HCT116 (cell line): ENCODE measurements at regions not wholly inside any gene's neighbourhood (a gene's known extent, or its start where the extent isn't known, plus 50 kb on each side); places are given as distances from the start of the nearest gene placed in this dataset.

Experiments used
- ATAC-seq: fragments of 200-7000 bp; cut with Tn5 transposase; 2 replicates; pipeline ENCODE4 v1.9.1; 2020; ENCODE audit warnings: mild to moderate bottlenecking, moderate library complexity
- BruUV-seq: library from RNA; stranded (reverse); fragments of 400-500 nt; replicated peaks from 2 replicates; lab custom pipeline; 2021; lab: Mats Ljungman, UMichigan
- CTCF ChIA-PET: fragments of 300-600 bp; sonication (Branson Sonifier 250); formaldehyde crosslinking; loops from one replicate; lab custom pipeline; 2021; ENCODE audit warnings: antibody characterized with exemption; lab: Charles Lee
- POLR2A ChIA-PET: fragments of 300-600, 350-600 bp; sonication (Branson Sonifier 250); formaldehyde crosslinking; loops from one replicate; lab custom pipeline; 2021; ENCODE audit warnings: antibody characterized with exemption; lab: Charles Lee
- RAD21 ChIA-PET, 2 experiments: fragments of 300-600 bp; sonication (Branson Sonifier 250); formaldehyde crosslinking; loops; one replicate each; lab custom pipeline; 2023; ENCODE audit warnings: low total read pairs in 2 of 2; ENCODE audit not compliant: uncharacterized antibody in 2 of 2, unreplicated experiment in 2 of 2, low non-redundant PET in 1 of 2; lab: Charles Lee
- DNase-seq: peaks from one replicate; pipeline ENCODE4 v3.0.0-alpha.2; 2010; ENCODE audit warnings: low read depth, low spot score
- H2AFZ ChIP-seq: fragments of 200-600 bp; shearing (Covaris generic), sonication (generic); 2 replicates; pipeline ENCODE4 v1.6.1; 2017; ENCODE audit warnings: low read depth, mixed run types, mixed read lengths, antibody characterized with exemption, low read length; ENCODE audit not compliant: poor library complexity, severe bottlenecking
- H3K27ac ChIP-seq: 2 replicates; pipeline ENCODE4 v1.5.1; 2012; ENCODE audit warnings: low read depth, low read length
- H3K27me3 ChIP-seq: fragments of 200-600 bp; sonication (generic); 2 replicates; pipeline ENCODE4 v1.6.1; 2016; ENCODE audit warnings: mixed run types, low read length, mixed read lengths; ENCODE audit not compliant: insufficient read depth
- H3K36me3 ChIP-seq, 2 experiments: fragments of 200-500 bp in 1 of 2; fragments of 200-600 bp in 1 of 2; sonication (Bioruptor generic) in 1 of 2; sonication (generic) in 1 of 2; 2 replicates each; pipeline versions ENCODE4 v1.5.1 to v1.6.1; 2014 to 2016; ENCODE audit warnings: low read length in 2 of 2, inconsistent platforms in 1 of 2, mixed read lengths in 1 of 2, mixed run types in 1 of 2; ENCODE audit not compliant: insufficient read depth in 2 of 2, control insufficient read depth in 1 of 2
- H3K4me1 ChIP-seq, 2 experiments: fragments of 200-600 bp in 1 of 2; sonication (generic) in 1 of 2; 2 replicates each; pipeline versions ENCODE4 v1.5.1 to v1.6.1; 2012 to 2017; ENCODE audit warnings: low read length in 2 of 2, inconsistent platforms in 1 of 2, mild to moderate bottlenecking in 1 of 2, mixed read lengths in 1 of 2, mixed run types in 1 of 2, moderate library complexity in 1 of 2; ENCODE audit not compliant: insufficient read depth in 2 of 2, control insufficient read depth in 1 of 2
- H3K4me2 ChIP-seq: fragments of 200-600 bp; sonication (generic); 2 replicates; pipeline ENCODE4 v1.6.1; 2017; ENCODE audit warnings: mixed run types, low read length, mixed read lengths
- H3K4me3 ChIP-seq, 2 experiments: fragments of 200-600 bp in 1 of 2; sonication (generic) in 1 of 2; replicated peaks in 1 of 2; 2 replicates each; pipeline ENCODE4 v1.5.1; 2011 to 2016; ENCODE audit warnings: low read length in 2 of 2, control low read depth in 1 of 2, low read depth in 1 of 2, mild to moderate bottlenecking in 1 of 2, mixed read lengths in 1 of 2, mixed run types in 1 of 2
- H3K79me2 ChIP-seq: fragments of 200-600 bp; sonication (generic); 2 replicates; pipeline ENCODE4 v1.6.1; 2017; ENCODE audit warnings: mild to moderate bottlenecking, mixed run types, low read length, moderate library complexity, mixed read lengths; ENCODE audit not compliant: insufficient read depth
- H3K9ac ChIP-seq: fragments of 200-600 bp; sonication (generic); 2 replicates; pipeline ENCODE4 v1.6.1; 2016; ENCODE audit warnings: low read length, mixed read lengths
- H3K9me2 ChIP-seq: fragments of 200-600 bp; sonication (generic), shearing (Covaris generic); 2 replicates; pipeline ENCODE4 v1.6.1; 2017; ENCODE audit warnings: mixed run types, mild to moderate bottlenecking, moderate library complexity; ENCODE audit not compliant: insufficient read depth
- H3K9me3 ChIP-seq, 2 experiments: fragments of 200-500 bp in 1 of 2; fragments of 200-600 bp in 1 of 2; sonication (Bioruptor generic) in 1 of 2; sonication (generic) in 1 of 2; 2 replicates each; pipeline ENCODE4 v1.6.1; 2014 to 2017; ENCODE audit warnings: low read length in 2 of 2, mixed read lengths in 2 of 2, inconsistent platforms in 1 of 2, low read depth in 1 of 2, mild to moderate bottlenecking in 1 of 2, mixed run types in 1 of 2, moderate library complexity in 1 of 2; ENCODE audit not compliant: control insufficient read depth in 1 of 2, insufficient read depth in 1 of 2
- H4K20me1 ChIP-seq: fragments of 200-600 bp; sonication (generic), shearing (Covaris generic); 2 replicates; pipeline ENCODE4 v1.6.1; 2017; ENCODE audit warnings: mixed run types, mild to moderate bottlenecking, moderate library complexity; ENCODE audit not compliant: insufficient read depth
- ATF3 ChIP-seq: IDR thresholded peaks from 2 replicates; pipeline ENCODE4 v1.6.1; 2012
- CBX3 ChIP-seq: IDR thresholded peaks from 2 replicates; pipeline ENCODE4 v1.6.1; 2012; ENCODE audit warnings: low read depth
- CEBPB ChIP-seq: IDR thresholded peaks from 2 replicates; pipeline ENCODE4 v1.6.1; 2012; ENCODE audit warnings: low read depth
- EGR1 ChIP-seq: IDR thresholded peaks from 2 replicates; pipeline ENCODE4 v1.6.1; 2012; ENCODE audit warnings: low read depth
- ELF1 ChIP-seq: IDR thresholded peaks from 2 replicates; pipeline ENCODE4 v1.6.1; 2012; ENCODE audit warnings: low read depth, borderline replicate concordance
- EZH2phosphoT487 ChIP-seq: fragments of 200-600 bp; IDR thresholded peaks from 2 replicates; pipeline ENCODE4 v1.6.1; 2018; ENCODE audit warnings: antibody characterized with exemption, borderline replicate concordance
- JUND ChIP-seq: IDR thresholded peaks from 2 replicates; pipeline ENCODE4 v1.6.1; 2012
- MAX ChIP-seq: IDR thresholded peaks from 2 replicates; pipeline ENCODE4 v1.6.1; 2012
- POLR2A ChIP-seq: IDR thresholded peaks from 2 replicates; pipeline ENCODE4 v1.7.0; 2011; ENCODE audit warnings: borderline replicate concordance; ENCODE audit not compliant: insufficient read depth, insufficient read length; ENCODE audit errors: extremely low read depth
- POLR2AphosphoS5 ChIP-seq: IDR thresholded peaks from 2 replicates; pipeline ENCODE4 v1.6.1; 2011; ENCODE audit warnings: mild to moderate bottlenecking, low read depth, low read length, moderate library complexity
- RAD21 ChIP-seq: IDR thresholded peaks from 2 replicates; pipeline ENCODE4 v1.6.1; 2012; ENCODE audit warnings: low read depth, mild to moderate bottlenecking
- SIN3A ChIP-seq: IDR thresholded peaks from 2 replicates; pipeline ENCODE4 v1.6.1; 2012; ENCODE audit warnings: low read depth
- SP1 ChIP-seq: IDR thresholded peaks from 2 replicates; pipeline ENCODE4 v1.6.1; 2012; ENCODE audit warnings: low read depth
- SRF ChIP-seq: IDR thresholded peaks from 2 replicates; pipeline ENCODE4 v1.6.1; 2012; ENCODE audit warnings: low read depth
- TCF7L2 ChIP-seq: IDR thresholded peaks from 2 replicates; pipeline ENCODE4 v1.7.0; 2011; ENCODE audit warnings: borderline replicate concordance, inconsistent platforms; ENCODE audit not compliant: insufficient read depth, insufficient read length; ENCODE audit errors: extremely low read depth
- YY1 ChIP-seq: IDR thresholded peaks from 2 replicates; pipeline ENCODE4 v1.6.1; 2011; ENCODE audit warnings: low read length, low read depth, moderate library complexity, mild to moderate bottlenecking; ENCODE audit not compliant: insufficient replicate concordance; ENCODE audit errors: extremely low read depth
- ZFX ChIP-seq: fragments of 450-650 bp; IDR thresholded peaks from 2 replicates; pipeline ENCODE4 v1.6.1; 2017
- intact Hi-C: fragments of 100-400 bp; cut with micrococcal nuclease; formaldehyde crosslinking; loops from 2 replicates; pipeline ENCODE4 v1.10.0; 2022

GRCh38 chr14:28607661-28608060 is 158.9 kb upstream of the FOXG1 start:
- ChIA-PET POLR2A (no interaction called here), RAD21 (no interaction called here), CTCF (no interaction called here)
- no peak overlapping the region for H3K4me3 ChIP-seq
- no peaks in the 10 kb centered on the region for H3K27me3 ChIP-seq
- no peak for ATAC-seq
- no peaks in the 10 kb centered on the region for H3K36me3 ChIP-seq
- no peaks in the 10 kb centered on the region for H3K4me1 ChIP-seq
- H3K9me3 ChIP-seq, result peaks cover 8 to 23% of the 10 kb centered on the region in 2 experiments; a peak in 3 of 4 replicates
- H3K79me2 ChIP-seq, result no peaks in the 10 kb centered on the region
- no peak overlapping the region for H3K27ac ChIP-seq
- no peaks in the 10 kb centered on the region for H4K20me1 ChIP-seq
- H3K4me2 ChIP-seq, result no peak overlapping the region
- intact Hi-C loops, result no loop called here
- no peak for TF ChIP-seq CEBPB
- no peak for TF ChIP-seq TCF7L2
- TF ChIP-seq ZFX, result no peak
- TF ChIP-seq RAD21, result no peak
- TF ChIP-seq MAX, result no peak
- no peak for TF ChIP-seq JUND
- TF ChIP-seq SP1, result no peak
- TF ChIP-seq EZH2phosphoT487, result no peak
- no peak for TF ChIP-seq EGR1
- TF ChIP-seq YY1, result no peak
- no peak for TF ChIP-seq POLR2AphosphoS5
- TF ChIP-seq SRF, result no peak
- no peak for TF ChIP-seq SIN3A
- TF ChIP-seq CBX3, result no peak
- no peak for TF ChIP-seq POLR2A
- no peak for TF ChIP-seq ATF3
- no peak for TF ChIP-seq ELF1
- no peak overlapping the region for H2AFZ ChIP-seq
- no peaks in the 10 kb centered on the region for H3K9me2 ChIP-seq
- H3K9ac ChIP-seq, result no peak overlapping the region
- DNase-seq, result no peak
- no TSS peak for BruUV-seq
